Sigmoid colon (tissue), 6 donors: ENCODE measurements at regions not wholly inside any gene's neighbourhood (a gene's known extent, or its start where the extent isn't known, plus 50 kb on each side); places are given as distances from the start of the nearest gene placed in this dataset.

ENCODE experiments used
- DNase-seq: peaks from one replicate; pipeline ENCODE4 v3.0.0-alpha.2; 2019
- H3K27ac ChIP-seq, 4 donors: fragments of 200-600 bp; sonication (generic); one replicate each; pipeline ENCODE4 v1.5.1; 2016 to 2019; ENCODE audit warnings: mild to moderate bottlenecking in 1 of 4
- H3K27me3 ChIP-seq, 3 donors: fragments of 200-600 bp; sonication (generic); one replicate each; pipeline ENCODE4 v1.5.1; 2019; ENCODE audit warnings: mild to moderate bottlenecking in 1 of 3
- H3K36me3 ChIP-seq, 4 donors: fragments of 200-600 bp; sonication (generic); one replicate each; pipeline ENCODE4 v1.5.1; 2016 to 2019
- H3K4me1 ChIP-seq, 4 donors: fragments of 200-600 bp; sonication (generic); one replicate each; pipeline ENCODE4 v1.5.1; 2017 to 2019
- H3K4me3 ChIP-seq, 4 donors: fragments of 200-600 bp; sonication (generic); one replicate each; pipeline ENCODE4 v1.5.1; 2017 to 2019; ENCODE audit warnings: mild to moderate bottlenecking in 2 of 4, moderate library complexity in 1 of 4
- H3K9me3 ChIP-seq, 4 donors: fragments of 200-600 bp in 3 of 4; sonication (generic) in 3 of 4; one replicate each; pipeline versions ENCODE4 v1.5.1 to v1.6.1; 2013 to 2019
- CTCF ChIP-seq, 4 experiments: fragments of 450-650 bp in 3 of 4; fragments of 200-600 bp in 1 of 4; IDR thresholded peaks; one replicate each; pipeline ENCODE4 v1.5.1; 2016 to 2019; ENCODE audit warnings: antibody characterized with exemption in 4 of 4, mild to moderate bottlenecking in 3 of 4, moderate library complexity in 2 of 4
- EP300 ChIP-seq, 4 donors: sonication (generic); formaldehyde crosslinking; IDR thresholded peaks; one replicate each; pipeline ENCODE4 v1.6.1; 2017; ENCODE audit warnings: antibody characterized with exemption in 4 of 4
- POLR2A ChIP-seq, 2 donors: fragments of 450-650 bp; IDR thresholded peaks; one replicate each; pipeline ENCODE4 v1.6.1; 2016; ENCODE audit warnings: antibody characterized with exemption in 2 of 2, mild to moderate bottlenecking in 2 of 2, moderate library complexity in 2 of 2
- POLR2AphosphoS5 ChIP-seq, 4 donors: sonication (generic); formaldehyde crosslinking; IDR thresholded peaks; one replicate each; pipeline ENCODE4 v1.6.1; 2017; ENCODE audit warnings: antibody characterized with exemption in 4 of 4
- WGBS, 2 donors: extraction: QIAGEN DNeasy Blood & Tissue Kit; methylation state at CpG; one replicate each; pipeline ENCODE4 v1.1.7; 2013; 5-methylcytosine and 5-hydroxymethylcytosine counted together
- intact Hi-C: fragments of 100-400 bp; cut with DNase I; formaldehyde crosslinking; loops from one replicate; pipeline ENCODE4 v1.15.1; 2023
- donor health status: healthy with polysubstance abuse.
- donor health status: healthy.

- DNase-seq = no peak
- H3K4me3 ChIP-seq = no peak overlapping the region
- 76 to 82% methylated on average over 2 of the region's 2 CpGs for WGBS, 2 donors
- no peaks in the 10 kb centered on the region for H3K4me1 ChIP-seq
- no peak for TF ChIP-seq CTCF (IDR thresholded peaks at IDR 0.05)
- peaks cover 0 to 4% (median 2%) of the 10 kb centered on the region in 4 donors for H3K9me3 ChIP-seq
- no peak overlapping the region for H3K27ac ChIP-seq
- intact Hi-C loops = no loop called here
- no peaks in the 10 kb centered on the region for H3K27me3 ChIP-seq
- H3K36me3 ChIP-seq = no peaks in the 10 kb centered on the region
These were observed 60.8 kb upstream of the KCNJ15 start for GRCh38 chr21:38196036-38196435.

- no peak for TF ChIP-seq CTCF (IDR thresholded peaks at IDR 0.05)
- TF ChIP-seq POLR2A (IDR thresholded peaks at IDR 0.05) = no peak
- no peak for TF ChIP-seq EP300 (IDR thresholded peaks at IDR 0.05)
- no peak for TF ChIP-seq POLR2AphosphoS5 (IDR thresholded peaks at IDR 0.05)
These were observed 54.0 kb upstream of the KCNJ15 start for GRCh38 chr21:38202811-38203210.

GRCh38 chr21:38203229-38203628 is 53.6 kb upstream of the KCNJ15 start:
- Histone ChIP-seq H3K27me3 (peaks cover 0 to 1% (median 0%) of the 10 kb centered on the region in 3 donors), H3K4me1 (no peaks in the 10 kb centered on the region), H3K4me3 (no peak overlapping the region), H3K36me3 (no peaks in the 10 kb centered on the region), H3K9me3 (no peaks in the 10 kb centered on the region), H3K27ac (no peak overlapping the region)
- no peak for DNase-seq
- no peak for TF ChIP-seq POLR2A (IDR thresholded peaks at IDR 0.05)
- no peak for TF ChIP-seq CTCF (IDR thresholded peaks at IDR 0.05)
- no peak for TF ChIP-seq POLR2AphosphoS5 (IDR thresholded peaks at IDR 0.05)
- 82 to 90% methylated on average over 7 of the region's 7 CpGs for WGBS, 2 donors
- intact Hi-C loops = no loop called here

More at GRCh38 chr21:38202811-38203210, 54.0 kb upstream of the KCNJ15 start:
- no peak for DNase-seq
- Histone ChIP-seq H3K4me3 (no peak overlapping the region), H3K9me3 (no peaks in the 10 kb centered on the region), H3K27ac (no peak overlapping the region), H3K27me3 (no peaks in the 10 kb centered on the region), H3K36me3 (no peaks in the 10 kb centered on the region), H3K4me1 (no peaks in the 10 kb centered on the region)
- intact Hi-C loops = no loop called here

GRCh38 chr21:38205940-38206339 is 50.9 kb upstream of the KCNJ15 start:
- peaks cover 0 to 4% (median 2%) of the 10 kb centered on the region in 4 donors for H3K9me3 ChIP-seq
- intact Hi-C loops = no loop called here
- H3K27ac ChIP-seq = no peak overlapping the region
- 85 to 89% methylated on average over 5 of the region's 5 CpGs for WGBS, 2 donors
- peaks cover 0 to 16% (median 0%) of the 10 kb centered on the region in 3 donors for H3K27me3 ChIP-seq
- no peaks in the 10 kb centered on the region for H3K4me1 ChIP-seq
- H3K36me3 ChIP-seq = no peaks in the 10 kb centered on the region
- H3K4me3 ChIP-seq = no peak overlapping the region
- DNase-seq = no peak
- TF ChIP-seq POLR2AphosphoS5 (IDR thresholded peaks at IDR 0.05) (no peak), EP300 (IDR thresholded peaks at IDR 0.05) (no peak), POLR2A (IDR thresholded peaks at IDR 0.05) (no peak), CTCF (IDR thresholded peaks at IDR 0.05) (no peak)

- peaks cover 0 to 4% (median 2%) of the 10 kb centered on the region in 4 donors for H3K9me3 ChIP-seq
- H3K27me3 ChIP-seq = peaks cover 0 to 18% (median 0%) of the 10 kb centered on the region in 3 donors
- H3K36me3 ChIP-seq = no peaks in the 10 kb centered on the region
- DNase-seq = no peak
- no peaks in the 10 kb centered on the region for H3K4me1 ChIP-seq
- H3K27ac ChIP-seq = no peak overlapping the region
- 88 to 91% methylated on average over 10 of the region's 10 CpGs for WGBS, 2 donors
- TF ChIP-seq EP300 (IDR thresholded peaks at IDR 0.05) = no peak
- TF ChIP-seq POLR2A (IDR thresholded peaks at IDR 0.05) = no peak
- TF ChIP-seq CTCF (IDR thresholded peaks at IDR 0.05) = no peak
- TF ChIP-seq POLR2AphosphoS5 (IDR thresholded peaks at IDR 0.05) = no peak
- intact Hi-C loops = no loop called here
- no peak overlapping the region for H3K4me3 ChIP-seq
These were observed 50.1 kb upstream of the KCNJ15 start for GRCh38 chr21:38206646-38207045.
